Activated CD4-positive, alpha-beta T cell treated with anti-CD3 and anti-CD28 coated beads, Interleukin-2, amount 10 ng/mL, durations not matched to agents 7 days and 5 days (primary cell): ENCODE measurements at regions not wholly inside any gene's neighbourhood (a gene's known extent, or its start where the extent isn't known, plus 50 kb on each side); places are given as distances from the start of the nearest gene placed in this dataset.
A peak's percentile ranks its signal among the peaks of the same experiment; 100 is the strongest.

Experiments
- CTCF ChIA-PET: fragments of 350-600 bp; sonication (Branson Sonifier 250); formaldehyde crosslinking; loops from one replicate; lab custom pipeline; 2021; ENCODE audit warnings: antibody characterized with exemption; lab: Charles Lee
- POLR2A ChIA-PET: fragments of 350-600 bp; sonication (Branson Sonifier 250); formaldehyde crosslinking; loops from one replicate; lab custom pipeline; 2021; ENCODE audit warnings: antibody characterized with exemption; lab: Charles Lee
- DNase-seq: peaks from one replicate; pipeline ENCODE4 v3.0.0-alpha.2; 2020
- H3K27ac Mint-ChIP-seq: one replicate; pipeline ENCODE4 v1.8.0; 2021; ENCODE audit warnings: mild to moderate bottlenecking, moderate library complexity, mixed read lengths
- H3K27me3 Mint-ChIP-seq: one replicate; pipeline ENCODE4 v1.8.0; 2021; ENCODE audit warnings: mixed read lengths
- H3K36me3 Mint-ChIP-seq: one replicate; pipeline ENCODE4 v1.8.0; 2021; ENCODE audit warnings: low read depth, mixed read lengths
- H3K4me1 Mint-ChIP-seq: one replicate; pipeline ENCODE4 v1.8.0; 2021; ENCODE audit warnings: mixed read lengths
- H3K4me3 Mint-ChIP-seq: one replicate; pipeline ENCODE4 v1.8.0; 2021; ENCODE audit warnings: mild to moderate bottlenecking, moderate library complexity, mixed read lengths
- H3K9me3 Mint-ChIP-seq: one replicate; pipeline ENCODE4 v1.8.0; 2021; ENCODE audit warnings: mixed read lengths

- no peaks in the 10 kb centered on the region for H3K36me3 Mint-ChIP-seq
- no peak overlapping the region for H3K27ac Mint-ChIP-seq
- H3K4me3 Mint-ChIP-seq = no peak overlapping the region
- no peaks in the 10 kb centered on the region for H3K4me1 Mint-ChIP-seq
- H3K27me3 Mint-ChIP-seq = peaks cover 8% of the 10 kb centered on the region
- no peak for DNase-seq
- H3K9me3 Mint-ChIP-seq = no peaks in the 10 kb centered on the region
- CTCF ChIA-PET = no interaction called here
- POLR2A ChIA-PET = no interaction called here
These were observed 116.1 kb upstream of the GPC1 start for GRCh38 chr2:240319221-240319854.

DNA sequence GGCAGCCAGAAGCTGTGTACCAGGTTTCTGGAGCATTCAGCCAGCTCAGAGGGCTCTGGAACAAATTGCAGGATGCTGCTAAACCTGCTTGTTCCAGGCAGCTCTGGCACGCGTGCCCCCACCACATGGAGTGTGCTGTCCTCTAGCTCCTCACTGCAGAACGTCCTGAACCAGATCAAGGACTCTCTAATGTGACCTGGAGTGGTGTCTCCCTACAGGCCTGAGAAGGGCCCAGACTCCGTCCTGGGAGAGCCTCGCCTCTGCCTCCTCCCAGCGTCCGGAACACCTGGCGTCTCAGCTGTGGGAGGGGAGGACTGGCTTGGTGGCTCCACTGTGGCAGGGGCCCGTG lies 115.6 kb upstream of the GPC1 start:
- ChIA-PET CTCF (no interaction called here), POLR2A (no interaction called here)

DNA sequence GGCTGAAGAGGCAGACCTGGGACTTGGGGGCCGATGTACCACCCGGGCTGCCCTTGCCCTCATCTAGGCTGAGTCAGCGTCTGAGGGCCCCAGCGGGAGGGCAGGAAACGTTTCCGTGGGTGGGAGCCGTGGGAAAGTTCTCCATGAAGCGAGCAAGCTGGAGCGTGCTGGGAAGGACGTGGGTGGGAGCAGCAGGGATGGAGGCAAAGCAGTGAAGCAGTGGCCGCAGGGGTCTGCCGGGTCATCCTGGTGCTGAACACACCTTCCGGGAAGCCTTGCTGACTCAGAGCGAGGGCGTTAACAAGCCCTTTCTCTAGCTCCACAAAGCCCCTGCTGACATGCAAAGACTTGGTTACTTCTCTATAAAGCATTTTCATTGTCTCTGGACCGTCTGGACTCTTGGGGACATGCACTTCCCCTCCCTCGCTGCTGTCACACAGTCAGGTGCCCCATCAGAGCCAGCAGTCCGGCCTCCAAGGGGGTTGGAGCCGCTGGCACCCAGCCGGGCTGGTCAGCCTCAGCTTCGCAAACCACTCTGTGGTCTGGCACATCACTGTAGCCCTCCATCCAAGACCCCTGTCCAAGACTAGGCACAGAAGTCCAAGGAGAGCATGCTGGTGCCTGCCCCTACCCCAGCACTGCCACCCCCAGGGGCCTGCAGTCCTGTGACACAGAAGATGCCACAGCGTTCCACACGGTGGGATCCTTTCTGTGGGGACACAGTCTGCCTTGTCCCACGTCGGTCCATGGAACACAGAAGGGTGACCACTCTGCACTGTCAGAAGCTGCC lies 115.1 kb upstream of the GPC1 start:
- ChIA-PET POLR2A (no interaction called here), CTCF (no interaction called here)
- H3K27me3 Mint-ChIP-seq = peaks cover 5% of the 10 kb centered on the region
- no peaks in the 10 kb centered on the region for H3K4me1 Mint-ChIP-seq
- no peak overlapping the region for H3K4me3 Mint-ChIP-seq
- no peak for DNase-seq
- no peaks in the 10 kb centered on the region for H3K9me3 Mint-ChIP-seq
- no peak overlapping the region for H3K27ac Mint-ChIP-seq
- no peaks in the 10 kb centered on the region for H3K36me3 Mint-ChIP-seq

More for the DNA sequence above, 115.6 kb upstream of the GPC1 start:
- no peak for DNase-seq
- H3K27ac Mint-ChIP-seq = no peak overlapping the region
- H3K4me1 Mint-ChIP-seq = no peaks in the 10 kb centered on the region
- H3K36me3 Mint-ChIP-seq = no peaks in the 10 kb centered on the region
- H3K27me3 Mint-ChIP-seq = peaks cover 5% of the 10 kb centered on the region
- no peak overlapping the region for H3K4me3 Mint-ChIP-seq
- no peaks in the 10 kb centered on the region for H3K9me3 Mint-ChIP-seq

GRCh38 chr2:240322231-240322955 lies 113.1 kb upstream of the GPC1 start:
- Mint-ChIP-seq H3K27me3 (no peaks in the 10 kb centered on the region), H3K4me1 (no peaks in the 10 kb centered on the region), H3K9me3 (no peaks in the 10 kb centered on the region), H3K27ac (no peak overlapping the region), H3K4me3 (no peak overlapping the region), H3K36me3 (no peaks in the 10 kb centered on the region)
- POLR2A ChIA-PET = no interaction called here
- CTCF ChIA-PET = interaction anchor here (0.6 kb wide), 1 partner anchor 63 kb away, joined by 3 read pairs; no protein-coding TSS in a partner anchor
- DNase-seq = no peak

- Mint-ChIP-seq H3K27ac (no peak overlapping the region), H3K4me3 (no peak overlapping the region), H3K36me3 (no peaks in the 10 kb centered on the region), H3K4me1 (no peaks in the 10 kb centered on the region), H3K9me3 (no peaks in the 10 kb centered on the region), H3K27me3 (no peaks in the 10 kb centered on the region)
- no peak for DNase-seq
- ChIA-PET CTCF (no interaction called here), POLR2A (no interaction called here)
These were observed 112.5 kb upstream of the GPC1 start for GRCh38 chr2:240322991-240323390.

- CTCF ChIA-PET = no interaction called here
- POLR2A ChIA-PET = no interaction called here
- Mint-ChIP-seq H3K27me3 (no peaks in the 10 kb centered on the region), H3K36me3 (no peaks in the 10 kb centered on the region), H3K9me3 (no peaks in the 10 kb centered on the region), H3K27ac (no peak overlapping the region), H3K4me1 (no peaks in the 10 kb centered on the region), H3K4me3 (no peak overlapping the region)
- DNase-seq = no peak
These were observed 111.7 kb upstream of the GPC1 start for GRCh38 chr2:240323601-240324291.

DNA sequence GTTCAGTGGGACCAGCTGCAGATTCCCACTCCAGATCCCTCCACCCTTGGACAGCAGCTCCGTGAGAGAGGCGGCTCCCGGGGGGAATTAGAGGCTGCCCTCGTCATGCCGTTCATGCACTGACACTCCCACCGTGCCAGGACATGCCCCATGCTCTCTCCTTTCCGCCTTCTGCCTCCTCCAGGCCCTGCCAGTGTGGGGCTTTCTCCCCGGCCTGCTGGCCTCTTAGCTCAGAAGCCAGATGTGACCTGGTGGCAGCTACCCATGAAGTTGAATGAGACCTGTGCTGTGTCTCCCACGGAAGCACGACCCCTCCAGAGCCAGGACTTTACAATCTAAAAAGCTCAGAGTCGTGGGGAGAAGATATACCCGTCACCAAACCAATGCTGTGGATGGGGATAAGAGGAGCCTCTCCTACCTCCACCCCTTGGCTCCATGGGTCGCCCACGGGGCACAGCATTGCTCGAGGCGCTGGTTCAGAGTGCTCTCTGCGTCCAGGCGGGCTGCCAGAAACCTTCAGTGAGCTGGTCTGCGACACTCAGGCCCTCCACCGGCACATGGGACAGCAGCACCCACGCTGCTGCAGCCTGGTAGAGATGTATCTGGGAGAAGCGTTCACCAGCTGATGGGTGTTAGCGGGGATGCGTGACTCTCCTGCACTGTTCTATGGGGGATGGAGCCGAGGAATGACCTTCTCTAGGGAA lies 111.0 kb upstream of the GPC1 start:
- POLR2A ChIA-PET = no interaction called here
- Mint-ChIP-seq H3K4me1 (no peaks in the 10 kb centered on the region), H3K9me3 (no peaks in the 10 kb centered on the region), H3K27me3 (no peaks in the 10 kb centered on the region), H3K36me3 (no peaks in the 10 kb centered on the region), H3K4me3 (no peak overlapping the region), H3K27ac (no peak overlapping the region)
- CTCF ChIA-PET = no interaction called here
- no peak for DNase-seq

- no peaks in the 10 kb centered on the region for H3K4me1 Mint-ChIP-seq
- H3K9me3 Mint-ChIP-seq = no peaks in the 10 kb centered on the region
- no peak overlapping the region for H3K4me3 Mint-ChIP-seq
- no peak for DNase-seq
- H3K27ac Mint-ChIP-seq = peak overlapping the region; percentile 13
- H3K27me3 Mint-ChIP-seq = no peaks in the 10 kb centered on the region
- CTCF ChIA-PET = interaction anchor here (0.9 kb wide), 1 partner anchor 45 kb away, joined by 3 read pairs; no protein-coding TSS in a partner anchor
- no peaks in the 10 kb centered on the region for H3K36me3 Mint-ChIP-seq
- POLR2A ChIA-PET = no interaction called here
These were observed 110.2 kb upstream of the GPC1 start for GRCh38 chr2:240325016-240326007.

GRCh38 chr2:240326246-240326645 lies 109.2 kb upstream of the GPC1 start:
- Mint-ChIP-seq H3K36me3 (no peaks in the 10 kb centered on the region), H3K9me3 (peaks cover 4% of the 10 kb centered on the region), H3K27ac (no peak overlapping the region), H3K4me1 (no peaks in the 10 kb centered on the region), H3K4me3 (no peak overlapping the region), H3K27me3 (peaks cover 2% of the 10 kb centered on the region)
- ChIA-PET POLR2A (no interaction called here), CTCF (no interaction called here)
- DNase-seq = no peak

- Mint-ChIP-seq H3K36me3 (no peaks in the 10 kb centered on the region), H3K9me3 (peaks cover 7% of the 10 kb centered on the region), H3K4me3 (no peak overlapping the region), H3K27me3 (peaks cover 3% of the 10 kb centered on the region), H3K4me1 (no peaks in the 10 kb centered on the region), H3K27ac (no peak overlapping the region)
- no peak for DNase-seq
- CTCF ChIA-PET = no interaction called here
- POLR2A ChIA-PET = no interaction called here
These were observed 108.6 kb upstream of the GPC1 start for GRCh38 chr2:240326886-240327285.

- H3K4me3 Mint-ChIP-seq = no peak overlapping the region
- POLR2A ChIA-PET = no interaction called here
- H3K27me3 Mint-ChIP-seq = peaks cover 3% of the 10 kb centered on the region
- CTCF ChIA-PET = no interaction called here
- no peak for DNase-seq
- no peaks in the 10 kb centered on the region for H3K36me3 Mint-ChIP-seq
- H3K27ac Mint-ChIP-seq = no peak overlapping the region
- peaks cover 7% of the 10 kb centered on the region for H3K9me3 Mint-ChIP-seq
- no peaks in the 10 kb centered on the region for H3K4me1 Mint-ChIP-seq
These were observed 107.9 kb upstream of the GPC1 start for GRCh38 chr2:240327566-240327965.
